Adipocyte (in vitro differentiated cells): ENCODE measurements at regions not wholly inside any gene's neighbourhood (a gene's known extent, or its start where the extent isn't known, plus 50 kb on each side); places are given as distances from the start of the nearest gene placed in this dataset.

ENCODE experiments used
- DNase-seq: peaks from one replicate; pipeline ENCODE4 v3.0.0-alpha.2; 2015; ENCODE audit warnings: low read depth
- H3K27me3 ChIP-seq: replicated peaks from 2 replicates; pipeline ENCODE4 v1.7.0; 2013; ENCODE audit warnings: mild to moderate bottlenecking, low read length, moderate library complexity; ENCODE audit not compliant: control insufficient read depth, insufficient read depth
- H3K36me3 ChIP-seq: 2 replicates; pipeline ENCODE4 v1.7.0; 2013; ENCODE audit warnings: low read length, mild to moderate bottlenecking, moderate library complexity; ENCODE audit not compliant: control insufficient read depth, insufficient read depth, severe bottlenecking
- H3K4me1 ChIP-seq: 2 replicates; pipeline ENCODE4 v1.7.0; 2013; ENCODE audit warnings: mild to moderate bottlenecking, low read length, moderate library complexity; ENCODE audit not compliant: control insufficient read depth, insufficient read depth
- H3K4me3 ChIP-seq: 2 replicates; pipeline ENCODE4 v1.7.0; 2013; ENCODE audit warnings: mild to moderate bottlenecking, low read length, moderate library complexity
- H3K9ac ChIP-seq: 2 replicates; pipeline ENCODE4 v1.7.0; 2013; ENCODE audit warnings: mild to moderate bottlenecking, low read length, moderate library complexity
- H3K9me3 ChIP-seq: 2 replicates; pipeline ENCODE4 v1.7.0; 2013; ENCODE audit warnings: mild to moderate bottlenecking, low read length, moderate library complexity; ENCODE audit not compliant: control insufficient read depth

GRCh38 chr6:55980627-55981211 is 105.3 kb upstream of the BMP5 start:
- H3K4me1 ChIP-seq, result peaks cover 6% of the 10 kb centered on the region
- peaks cover 7% of the 10 kb centered on the region for H3K9me3 ChIP-seq
- no peak overlapping the region for H3K9ac ChIP-seq
- H3K4me3 ChIP-seq, result no peak overlapping the region
- no peaks in the 10 kb centered on the region for H3K27me3 ChIP-seq
- H3K36me3 ChIP-seq, result no peaks in the 10 kb centered on the region
- peak; percentile 85 for DNase-seq

DNA sequence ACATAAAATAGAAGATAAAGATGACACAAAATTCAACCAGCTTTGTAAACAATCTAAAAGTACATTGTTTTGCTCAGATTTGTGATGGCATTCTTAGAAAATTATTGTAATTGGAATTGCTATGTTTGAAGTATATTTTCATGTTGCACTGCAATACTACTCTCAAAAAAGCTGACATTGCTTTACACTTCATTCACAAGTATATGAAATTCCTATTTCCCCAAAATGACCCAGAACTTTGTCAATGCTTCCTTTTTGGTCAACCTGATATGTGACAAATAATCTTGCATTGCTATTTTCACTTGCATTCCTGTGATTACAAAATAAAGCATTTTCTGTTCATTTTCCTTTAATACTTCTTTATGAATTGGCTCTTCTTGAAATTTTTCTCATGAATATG is 104.1 kb upstream of the BMP5 start:
- H3K9me3 ChIP-seq, result peaks cover 2% of the 10 kb centered on the region
- H3K4me3 ChIP-seq, result no peak overlapping the region
- no peaks in the 10 kb centered on the region for H3K27me3 ChIP-seq

DNA sequence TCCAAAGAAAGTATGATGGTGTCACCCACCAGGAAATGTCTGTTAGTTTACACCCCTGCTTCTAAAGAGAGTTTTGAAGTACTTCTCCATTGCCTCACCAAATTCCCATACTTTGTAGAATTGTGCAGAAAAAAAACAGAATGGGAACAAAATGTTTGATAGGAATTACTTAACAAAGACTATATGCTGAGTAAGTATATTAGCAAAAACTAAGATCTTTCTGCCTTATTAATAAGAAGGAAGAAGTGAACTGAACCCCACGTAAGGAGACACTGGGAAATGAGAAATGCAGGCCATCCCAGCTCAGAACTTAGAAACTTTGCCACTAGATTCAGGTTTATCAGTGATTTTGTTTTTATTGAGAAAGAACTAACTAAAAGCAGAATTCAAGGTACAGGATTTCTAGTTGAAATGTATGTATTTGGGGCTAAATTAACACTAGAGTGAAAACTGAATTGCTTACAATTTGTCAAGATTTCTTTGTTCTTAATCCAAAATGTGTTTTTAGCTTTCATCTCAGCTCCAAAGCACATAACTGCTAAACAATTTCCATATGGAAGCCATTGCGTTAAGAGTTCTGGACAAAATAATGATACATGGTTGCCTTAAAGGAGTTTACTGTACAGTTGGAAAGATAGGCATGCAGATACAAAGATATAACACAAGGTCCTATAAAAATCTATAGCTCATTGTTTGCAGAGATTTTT is 102.7 kb upstream of the BMP5 start:
- H3K4me1 ChIP-seq, result peaks cover 6% of the 10 kb centered on the region
- no peak for DNase-seq

More for the DNA sequence above, 104.1 kb upstream of the BMP5 start:
- Histone ChIP-seq H3K36me3 (no peaks in the 10 kb centered on the region), H3K9ac (no peak overlapping the region), H3K4me1 (peaks cover 6% of the 10 kb centered on the region)
- no peak for DNase-seq

DNA sequence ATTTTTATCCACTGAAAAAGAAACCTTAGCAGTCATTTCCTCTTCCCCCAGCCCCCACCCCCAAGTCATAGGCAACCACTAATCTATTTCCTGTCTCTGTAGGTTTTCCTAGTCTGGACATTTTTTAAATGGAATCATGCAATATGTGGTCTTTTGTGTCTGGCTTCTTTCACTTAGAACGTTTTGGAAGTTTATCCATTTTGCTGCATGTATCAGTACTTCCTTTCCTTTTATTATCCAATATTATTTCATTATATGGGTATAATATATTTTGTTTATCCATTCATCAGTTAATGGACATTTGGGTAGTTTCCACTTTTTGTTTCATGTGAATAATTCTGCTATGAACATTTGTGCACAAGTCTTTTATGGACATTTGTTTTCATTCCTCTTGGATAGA is 99.3 kb upstream of the BMP5 start:
- Histone ChIP-seq H3K27me3 (no peaks in the 10 kb centered on the region), H3K36me3 (no peaks in the 10 kb centered on the region), H3K9me3 (peaks cover 2% of the 10 kb centered on the region), H3K9ac (no peak overlapping the region), H3K4me1 (no peaks in the 10 kb centered on the region), H3K4me3 (no peak overlapping the region)
- no peak for DNase-seq

More for the DNA sequence above, 102.7 kb upstream of the BMP5 start:
- Histone ChIP-seq H3K27me3 (no peaks in the 10 kb centered on the region), H3K4me3 (no peak overlapping the region), H3K9ac (no peak overlapping the region), H3K9me3 (peaks cover 2% of the 10 kb centered on the region), H3K36me3 (no peaks in the 10 kb centered on the region)

- no peaks in the 10 kb centered on the region for H3K9me3 ChIP-seq
- H3K36me3 ChIP-seq, result no peaks in the 10 kb centered on the region
- H3K4me1 ChIP-seq, result no peaks in the 10 kb centered on the region
- no peak overlapping the region for H3K4me3 ChIP-seq
- no peak for DNase-seq
- no peaks in the 10 kb centered on the region for H3K27me3 ChIP-seq
- H3K9ac ChIP-seq, result no peak overlapping the region
These were observed 96.7 kb upstream of the BMP5 start for GRCh38 chr6:55972091-55972490.

- Histone ChIP-seq H3K9ac (no peak overlapping the region), H3K9me3 (no peaks in the 10 kb centered on the region), H3K27me3 (no peaks in the 10 kb centered on the region), H3K4me1 (no peaks in the 10 kb centered on the region), H3K36me3 (no peaks in the 10 kb centered on the region), H3K4me3 (no peak overlapping the region)
- no peak for DNase-seq
These were observed 94.1 kb upstream of the BMP5 start for GRCh38 chr6:55969526-55969925.

GRCh38 chr6:55968926-55969325 is 93.5 kb upstream of the BMP5 start:
- no peaks in the 10 kb centered on the region for H3K9me3 ChIP-seq
- no peak overlapping the region for H3K4me3 ChIP-seq
- no peaks in the 10 kb centered on the region for H3K27me3 ChIP-seq
- no peak overlapping the region for H3K9ac ChIP-seq
- H3K36me3 ChIP-seq, result no peaks in the 10 kb centered on the region
- DNase-seq, result no peak
- no peaks in the 10 kb centered on the region for H3K4me1 ChIP-seq

GRCh38 chr6:55964136-55964535 is 88.7 kb upstream of the BMP5 start:
- Histone ChIP-seq H3K9me3 (no peaks in the 10 kb centered on the region), H3K9ac (no peak overlapping the region), H3K4me1 (no peaks in the 10 kb centered on the region), H3K27me3 (no peaks in the 10 kb centered on the region), H3K36me3 (no peaks in the 10 kb centered on the region), H3K4me3 (no peak overlapping the region)
- DNase-seq, result no peak

- H3K36me3 ChIP-seq, result no peaks in the 10 kb centered on the region
- DNase-seq, result no peak
- no peak overlapping the region for H3K4me3 ChIP-seq
- peaks cover under 1% of the 10 kb centered on the region for H3K4me1 ChIP-seq
- no peaks in the 10 kb centered on the region for H3K9me3 ChIP-seq
- H3K27me3 ChIP-seq, result no peaks in the 10 kb centered on the region
- no peak overlapping the region for H3K9ac ChIP-seq
These were observed 87.9 kb upstream of the BMP5 start for GRCh38 chr6:55963301-55963700.

GRCh38 chr6:55960344-55960743 is 85.0 kb upstream of the BMP5 start:
- no peak for DNase-seq
- Histone ChIP-seq H3K9ac (no peak overlapping the region), H3K9me3 (no peaks in the 10 kb centered on the region), H3K4me3 (no peak overlapping the region), H3K27me3 (no peaks in the 10 kb centered on the region), H3K36me3 (no peaks in the 10 kb centered on the region), H3K4me1 (peaks cover 7% of the 10 kb centered on the region)

GRCh38 chr6:55958790-55959189 is 83.4 kb upstream of the BMP5 start:
- no peaks in the 10 kb centered on the region for H3K27me3 ChIP-seq
- no peak overlapping the region for H3K9ac ChIP-seq
- H3K4me3 ChIP-seq, result no peak overlapping the region
- peaks cover 7% of the 10 kb centered on the region for H3K4me1 ChIP-seq
- H3K36me3 ChIP-seq, result no peaks in the 10 kb centered on the region
- no peak for DNase-seq
- no peaks in the 10 kb centered on the region for H3K9me3 ChIP-seq
